ENCODE measurements at regions not wholly inside any gene's neighbourhood (a gene's known extent, or its start where the extent isn't known, plus 50 kb on each side); places are given as distances from the start of the nearest gene placed in this dataset.
"Not testable (repeated sequence)": the region's sequence is repeated elsewhere in the genome, so short reads cannot be mapped to it uniquely, and the experiment has no call there.

DNA sequence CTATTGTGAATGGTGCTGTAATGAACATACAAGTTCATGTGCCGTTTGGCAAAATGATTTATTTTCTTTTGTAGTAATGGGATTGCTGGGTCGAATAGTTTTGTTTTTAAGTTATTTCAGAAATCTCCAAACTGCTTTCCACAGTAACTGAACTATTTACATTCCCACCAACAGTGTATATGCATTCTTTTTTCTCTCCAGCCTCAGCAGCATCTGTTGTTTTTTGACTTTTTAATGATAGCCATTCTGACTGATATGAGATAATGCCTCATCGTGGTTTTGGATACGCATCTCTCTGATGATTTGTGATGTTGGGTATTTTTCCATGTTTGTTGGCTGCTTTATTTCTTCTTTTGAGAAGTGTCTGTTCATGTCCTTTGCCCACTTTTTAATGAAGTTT, 246.3 kb upstream of the ADGRL3 start:
- no peak for DNase-seq

- DNase-seq = no peak
Measured at GRCh38 chr4:60962286-60962685, 237.8 kb upstream of the ADGRL3 start.

GRCh38 chr4:60981534-60981933, 218.6 kb upstream of the ADGRL3 start:
- no peak for DNase-seq

GRCh38 chr4:60989141-60989540, 211.0 kb upstream of the ADGRL3 start:
- DNase-seq = no peak

GRCh38 chr4:60992037-60992436, 208.1 kb upstream of the ADGRL3 start:
- DNase-seq = no peak

GRCh38 chr4:61003301-61003700, 196.8 kb upstream of the ADGRL3 start:
- no peak for DNase-seq

DNA sequence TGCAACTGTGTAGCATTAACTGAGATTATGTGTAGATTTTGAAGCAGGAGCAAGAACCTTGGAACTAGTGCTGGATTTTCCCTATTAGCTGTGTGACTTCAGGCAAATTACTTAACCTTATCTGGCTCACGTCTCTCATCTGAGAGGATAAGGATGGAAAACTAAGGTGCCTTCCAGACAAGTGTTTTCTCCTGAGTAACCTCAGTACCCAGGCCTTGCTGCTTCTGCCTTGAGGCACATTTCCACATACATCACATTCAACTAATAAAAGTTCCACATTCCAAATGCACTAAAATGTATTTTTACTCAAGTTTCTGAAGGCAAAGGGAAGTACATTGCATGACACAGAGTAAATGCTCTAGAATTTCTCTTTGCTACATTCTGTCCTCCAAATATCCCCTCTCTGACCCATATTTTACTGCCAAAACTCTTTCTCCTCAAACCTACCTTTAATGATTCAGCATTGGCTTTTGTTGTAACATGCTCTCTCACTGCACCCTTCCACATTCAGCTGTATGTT, 195.4 kb upstream of the ADGRL3 start:
- no peak for DNase-seq

DNA sequence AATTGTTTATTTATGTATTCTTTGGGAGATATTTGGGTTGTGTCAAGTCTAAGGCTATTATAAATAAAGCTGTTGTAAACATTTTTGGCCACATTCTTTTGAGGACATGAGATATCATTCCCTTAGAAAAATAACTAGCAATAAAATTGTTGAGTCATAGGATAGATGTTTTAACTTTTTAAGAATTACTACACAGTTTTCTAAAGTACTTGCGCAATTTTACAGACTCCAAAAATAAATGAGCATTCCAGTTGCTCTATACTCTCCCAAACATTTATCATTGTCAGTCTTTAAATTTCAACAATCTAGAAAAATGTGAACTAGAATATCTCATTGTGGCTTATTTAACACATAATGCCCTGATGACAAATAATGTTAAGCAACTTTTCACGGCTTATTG, 189.1 kb upstream of the ADGRL3 start:
- no peak for DNase-seq

DNA sequence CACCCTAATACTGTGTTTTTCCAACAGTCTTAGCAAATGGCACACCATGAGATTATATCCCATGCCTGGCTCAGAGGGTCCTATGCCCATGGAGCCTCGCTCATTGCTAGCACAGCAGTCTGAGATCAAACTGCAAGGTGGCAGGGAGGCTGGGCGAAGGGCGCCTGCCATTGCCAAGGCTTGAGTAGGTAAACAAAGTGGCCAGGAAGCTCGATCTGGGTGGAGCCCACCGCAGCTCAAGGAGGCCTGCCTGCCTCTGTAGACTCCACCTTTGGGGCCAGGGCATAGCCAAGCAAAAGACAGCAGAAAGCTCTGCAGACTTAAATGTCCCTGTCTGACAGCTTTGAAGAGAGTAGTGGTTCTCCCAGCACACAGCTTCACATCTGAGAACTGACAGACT, 188.2 kb upstream of the ADGRL3 start:
- DNase-seq = not testable (repeated sequence)

DNA sequence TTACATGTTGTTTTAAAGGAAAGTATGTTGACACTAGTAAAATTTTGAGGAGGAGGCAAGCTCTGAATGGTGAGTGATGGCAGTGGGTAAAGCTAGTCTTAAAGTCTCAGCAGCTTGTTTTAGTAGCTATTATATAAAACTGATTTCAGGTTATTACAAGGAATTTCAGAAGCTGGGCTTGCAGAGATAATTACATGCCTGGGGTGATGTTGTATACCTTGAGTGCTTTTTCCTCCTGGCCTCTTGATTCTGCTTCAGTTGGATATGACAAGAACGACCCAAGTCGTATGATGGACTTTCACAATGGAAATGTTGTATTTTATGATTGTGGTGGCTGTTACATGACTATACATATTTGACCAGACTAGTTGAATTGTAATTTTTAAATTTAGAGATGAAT, 175.5 kb upstream of the ADGRL3 start:
- DNase-seq = no peak

DNA sequence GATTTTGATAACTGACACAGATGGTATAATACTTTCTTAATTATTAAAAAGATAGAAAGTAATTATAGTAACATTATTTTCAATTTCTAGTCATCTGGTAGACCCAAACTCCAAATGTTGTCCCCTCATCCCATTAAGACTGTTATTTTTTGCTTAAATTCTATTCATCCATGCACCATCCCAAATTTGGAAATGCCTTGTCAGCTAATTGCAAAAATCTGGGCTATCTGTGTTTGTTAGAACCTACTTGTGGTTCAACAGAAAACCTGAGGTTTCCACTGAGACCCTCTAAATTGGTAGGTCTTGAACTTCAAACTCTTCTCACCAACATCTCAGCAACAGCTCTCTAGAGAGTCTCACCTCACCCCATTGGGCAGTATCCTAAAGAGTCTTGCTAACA, 172.2 kb upstream of the ADGRL3 start:
- DNase-seq = no peak

GRCh38 chr4:61036071-61036684, 163.9 kb upstream of the ADGRL3 start:
- no peak for DNase-seq

GRCh38 chr4:61041527-61041926, 158.6 kb upstream of the ADGRL3 start:
- no peak for DNase-seq

- no peak for DNase-seq
Measured at GRCh38 chr4:61044837-61045236, 155.3 kb upstream of the ADGRL3 start.

DNA sequence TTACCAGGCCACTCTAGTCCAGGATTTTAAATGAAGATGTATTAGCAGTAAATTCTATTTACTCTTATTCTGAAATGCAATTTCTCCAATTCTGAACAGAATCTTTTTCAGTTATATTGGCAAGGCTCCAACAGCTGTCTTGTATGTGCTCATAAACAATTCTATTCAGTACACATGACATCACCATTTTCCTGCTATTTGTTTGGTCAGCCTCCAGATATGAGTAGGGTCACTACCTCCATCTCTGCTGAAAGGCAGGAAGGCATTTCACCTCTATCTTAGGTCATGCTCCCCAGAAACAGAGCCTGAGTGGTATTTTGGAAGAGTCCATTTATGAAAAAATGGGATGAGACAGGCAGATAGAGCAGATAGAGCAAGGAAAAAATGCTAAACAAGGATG, 151.1 kb upstream of the ADGRL3 start:
- no peak for DNase-seq

GRCh38 chr4:61067381-61067780, 132.7 kb upstream of the ADGRL3 start:
- no peak for DNase-seq

DNA sequence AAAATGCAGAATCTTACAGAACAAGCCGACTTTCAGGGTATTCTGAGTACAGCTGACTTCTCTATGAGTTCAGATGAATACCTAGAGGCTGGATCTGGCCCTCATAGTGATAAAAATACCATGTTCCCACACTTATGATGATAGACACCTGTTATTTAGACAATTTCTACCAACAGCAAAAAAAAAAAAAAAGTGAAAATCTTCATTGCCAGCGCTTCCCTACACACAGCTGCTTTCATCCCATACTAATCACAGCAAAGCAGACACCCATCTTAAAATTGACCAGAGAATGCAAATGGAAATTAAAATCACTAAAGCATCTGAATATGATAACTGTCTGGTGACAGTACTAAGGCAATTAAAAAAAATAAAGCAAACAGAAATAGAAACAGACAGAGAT, 132.1 kb upstream of the ADGRL3 start:
- DNase-seq = no peak

- no peak for DNase-seq
Measured at GRCh38 chr4:61068745-61069144, 131.4 kb upstream of the ADGRL3 start.

DNA sequence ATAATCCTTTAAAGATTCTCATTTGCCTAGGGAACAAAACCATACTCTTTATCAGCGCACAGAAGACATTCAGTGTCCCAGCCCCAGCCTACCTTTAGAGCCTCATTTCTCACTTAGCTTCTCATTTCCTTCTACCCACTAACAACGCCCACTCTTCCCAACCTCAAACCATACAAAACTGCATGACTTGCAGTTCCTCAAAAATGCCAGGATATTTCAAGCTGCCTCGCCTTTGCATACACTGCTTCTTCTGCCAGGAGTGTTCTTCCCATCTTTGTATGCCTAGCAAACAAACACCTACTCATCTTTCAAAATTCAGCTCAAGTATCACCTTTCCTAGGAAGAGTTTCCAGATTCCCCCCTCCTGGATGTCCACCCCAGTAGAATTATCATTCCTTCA, 129.9 kb upstream of the ADGRL3 start:
- no peak for DNase-seq

DNA sequence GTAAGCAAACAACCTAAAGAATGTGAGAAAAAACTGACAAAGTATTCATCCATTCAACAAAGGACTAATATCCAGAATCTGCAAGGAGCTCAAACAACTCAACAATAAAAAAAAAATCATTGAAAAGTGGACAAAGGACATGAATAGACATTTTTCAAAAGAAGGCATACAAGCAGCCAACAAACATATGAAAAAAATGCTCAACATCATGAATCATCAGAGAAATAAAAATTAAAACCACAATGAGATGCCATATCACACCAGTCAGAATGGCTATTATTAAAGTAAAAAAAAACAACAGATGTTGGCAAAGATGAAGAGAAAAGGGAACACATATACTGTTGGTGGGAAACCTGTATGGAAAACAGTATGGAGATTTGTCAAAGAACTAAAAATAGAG, 120.7 kb upstream of the ADGRL3 start:
- DNase-seq = no peak

DNA sequence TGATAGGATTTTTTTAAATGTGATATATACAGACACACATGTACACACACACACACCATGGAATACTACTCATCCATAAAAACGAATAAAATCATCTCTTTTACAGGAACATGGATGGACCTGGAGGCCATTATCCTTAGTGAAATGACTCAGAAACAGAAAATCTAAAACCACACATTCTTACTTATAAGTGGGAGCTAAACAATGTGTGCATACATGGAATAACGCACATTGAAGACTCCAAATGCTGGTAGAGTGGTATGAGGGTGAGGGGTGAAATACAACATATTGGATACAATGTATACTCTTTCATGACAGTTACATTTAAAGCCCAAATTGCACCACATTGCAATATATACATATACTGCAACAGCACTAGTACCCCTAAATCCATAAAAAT, 120.2 kb upstream of the ADGRL3 start:
- DNase-seq = no peak

- no peak for DNase-seq
Measured at GRCh38 chr4:61085534-61085933, 114.6 kb upstream of the ADGRL3 start.

DNA sequence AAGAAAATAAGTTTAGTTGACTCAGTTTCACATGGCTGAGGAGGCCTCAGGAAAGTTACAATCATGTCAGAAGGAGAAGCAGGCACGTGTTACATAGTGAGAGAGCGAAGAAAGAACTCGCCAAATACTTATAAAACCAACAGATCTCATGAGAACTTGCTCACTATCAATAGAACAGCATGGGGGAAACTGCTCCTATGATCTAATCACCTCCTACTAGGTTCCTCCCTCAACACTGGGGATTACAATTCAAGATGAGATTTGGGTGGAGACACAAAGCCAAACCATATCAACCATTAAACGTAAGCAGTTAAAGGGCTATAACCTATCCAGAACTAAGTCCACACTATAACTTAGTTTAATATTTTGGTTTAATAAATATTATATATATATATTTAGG, 113.8 kb upstream of the ADGRL3 start:
- no peak for DNase-seq

DNA sequence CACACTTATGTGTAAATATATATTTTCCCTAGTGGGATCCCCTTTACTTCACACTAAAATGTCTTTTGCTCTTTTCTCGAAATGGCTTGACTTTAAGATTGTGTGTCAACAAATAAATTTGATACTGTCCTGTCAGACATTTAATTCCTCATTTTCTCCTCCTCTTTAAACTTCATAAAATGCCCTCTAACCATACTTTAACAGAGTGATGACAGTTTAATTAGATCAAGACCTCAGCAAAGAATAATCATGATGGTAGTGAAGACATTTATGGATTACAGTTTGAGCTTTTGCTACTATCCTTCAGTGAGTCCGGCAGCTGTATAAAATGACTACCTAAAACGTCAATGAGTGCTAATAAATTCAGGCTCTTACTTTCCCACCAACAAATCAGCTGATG, 113.1 kb upstream of the ADGRL3 start:
- no peak for DNase-seq
